GM19468 (cell line): ENCODE measurements at regions not wholly inside any gene's neighbourhood (a gene's known extent, or its start where the extent isn't known, plus 50 kb on each side); places are given as distances from the start of the nearest gene placed in this dataset.
"Not testable (repeated sequence)": the region's sequence is repeated elsewhere in the genome, so short reads cannot be mapped to it uniquely, and the experiment has no call there.

Experiments
- ATAC-seq: cut with Tn5 transposase; IDR thresholded peaks from one replicate; pipeline ENCODE4 v1.9.1; 2021; ENCODE audit warnings: mild to moderate bottlenecking, moderate library complexity, moderate number of reproducible peaks; ENCODE audit not compliant: unreplicated experiment; ENCODE audit errors: extremely low read depth

GRCh38 chr10:63077800-63078199 lies 55.3 kb upstream of the NRBF2 start:
- no peak for ATAC-seq

- no peak for ATAC-seq
Measured at GRCh38 chr10:63072951-63073350, 60.2 kb upstream of the NRBF2 start.

- ATAC-seq, result no peak
Measured at GRCh38 chr10:63071145-63071544, 62.0 kb upstream of the NRBF2 start.

- no peak for ATAC-seq
Measured at GRCh38 chr10:63069318-63069717, 63.8 kb upstream of the NRBF2 start.

GRCh38 chr10:63068246-63068645 lies 64.9 kb upstream of the NRBF2 start:
- no peak for ATAC-seq

GRCh38 chr10:63066606-63067005 lies 66.5 kb upstream of the NRBF2 start:
- ATAC-seq, result no peak

GRCh38 chr10:63064706-63065105 lies 68.4 kb upstream of the NRBF2 start:
- ATAC-seq, result no peak

- ATAC-seq, result no peak
Measured at GRCh38 chr10:63058236-63058635, 74.9 kb upstream of the NRBF2 start.

- no peak for ATAC-seq
Measured at GRCh38 chr10:63057509-63057908, 75.6 kb upstream of the NRBF2 start.

- no peak for ATAC-seq
Measured at GRCh38 chr10:63055705-63056104, 77.4 kb upstream of the NRBF2 start.

- ATAC-seq, result no peak
Measured at GRCh38 chr10:63054889-63055611, 78.1 kb upstream of the NRBF2 start.

GRCh38 chr10:63052083-63052482 lies 81.0 kb upstream of the NRBF2 start:
- no peak for ATAC-seq

- ATAC-seq, result no peak
Measured at GRCh38 chr10:63042256-63042655, 90.9 kb upstream of the NRBF2 start.

- ATAC-seq, result not testable (repeated sequence)
Measured at GRCh38 chr10:63033616-63034185, 99.4 kb upstream of the NRBF2 start.

GRCh38 chr10:63030536-63030935 lies 102.6 kb upstream of the NRBF2 start:
- ATAC-seq, result no peak

GRCh38 chr10:63027531-63027930 lies 105.6 kb upstream of the NRBF2 start:
- no peak for ATAC-seq

- no peak for ATAC-seq
Measured at GRCh38 chr10:63021225-63021624, 111.9 kb upstream of the NRBF2 start.

- no peak for ATAC-seq
Measured at GRCh38 chr10:63013755-63014154, 119.4 kb upstream of the NRBF2 start.

GRCh38 chr10:63012623-63013022 lies 120.5 kb upstream of the NRBF2 start:
- ATAC-seq, result no peak

GRCh38 chr10:63010203-63010602 lies 122.9 kb upstream of the NRBF2 start:
- no peak for ATAC-seq

GRCh38 chr10:63008491-63008890 lies 124.6 kb upstream of the NRBF2 start:
- ATAC-seq, result no peak

- no peak for ATAC-seq
Measured at GRCh38 chr10:63007112-63007511, 126.0 kb upstream of the NRBF2 start.
